Fibroblast of skin of left biceps (primary cell): ENCODE measurements at regions not wholly inside any gene's neighbourhood (a gene's known extent, or its start where the extent isn't known, plus 50 kb on each side); places are given as distances from the start of the nearest gene placed in this dataset.
"Not testable (repeated sequence)": the region's sequence is repeated elsewhere in the genome, so short reads cannot be mapped to it uniquely, and the experiment has no call there.

Source experiments
- DNase-seq, 2 experiments: peaks; one replicate each; pipeline ENCODE4 v3.0.0-alpha.2; 2013; ENCODE audit warnings: low read depth in 2 of 2

DNA sequence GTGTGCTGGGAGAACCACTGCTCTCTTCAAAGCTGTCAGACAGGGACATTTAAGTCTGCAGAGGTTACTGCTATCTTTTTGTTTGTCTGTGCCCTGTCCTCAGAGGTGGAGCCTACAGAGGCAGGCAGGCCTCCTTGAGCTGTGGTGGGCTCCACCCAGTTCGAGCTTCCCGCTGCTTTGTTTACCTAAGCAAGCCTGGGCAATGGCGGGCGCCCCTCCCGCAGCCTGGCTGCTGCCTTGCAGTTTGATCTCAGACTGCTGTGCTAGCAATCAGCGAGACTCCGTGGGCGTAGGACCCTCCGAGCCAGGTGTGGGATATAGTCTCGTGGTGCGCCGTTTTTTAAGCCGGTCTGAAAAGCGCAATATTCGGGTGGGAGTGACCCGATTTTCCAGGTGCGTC lies 164.0 kb downstream of the HRH4 start:
- DNase-seq = not testable (repeated sequence)

DNA sequence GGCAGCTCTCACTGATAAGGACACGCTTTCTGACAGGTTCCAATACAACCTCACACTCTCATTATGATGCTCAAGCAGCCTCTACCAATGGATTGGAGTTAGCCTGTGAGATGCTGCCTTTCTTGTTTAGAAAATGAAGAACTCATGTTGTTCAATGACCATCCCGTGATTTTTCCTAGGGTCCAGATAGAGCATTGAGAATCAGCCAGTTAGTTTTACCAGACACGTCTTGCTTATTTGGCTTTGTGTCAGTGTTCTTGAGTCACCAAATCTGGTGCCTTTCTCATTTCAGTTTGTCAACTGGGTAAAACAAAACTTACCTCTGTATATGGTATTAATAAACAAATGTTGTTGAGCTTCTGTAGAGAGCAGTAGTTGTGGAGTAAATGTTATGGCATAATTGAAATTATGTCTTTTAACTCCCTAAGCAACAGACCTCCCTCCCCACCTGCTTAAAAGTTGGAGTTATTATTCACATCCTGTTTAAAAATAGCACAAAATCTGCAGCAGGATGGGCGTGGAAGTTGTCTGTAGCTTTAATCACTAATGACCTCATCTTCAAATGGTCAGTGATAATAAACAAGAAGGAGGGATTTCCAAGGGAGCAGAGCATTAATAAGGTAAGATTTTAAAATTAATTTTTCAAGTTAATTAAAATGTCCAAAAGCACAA lies 167.3 kb downstream of the HRH4 start:
- DNase-seq = no peak

DNA sequence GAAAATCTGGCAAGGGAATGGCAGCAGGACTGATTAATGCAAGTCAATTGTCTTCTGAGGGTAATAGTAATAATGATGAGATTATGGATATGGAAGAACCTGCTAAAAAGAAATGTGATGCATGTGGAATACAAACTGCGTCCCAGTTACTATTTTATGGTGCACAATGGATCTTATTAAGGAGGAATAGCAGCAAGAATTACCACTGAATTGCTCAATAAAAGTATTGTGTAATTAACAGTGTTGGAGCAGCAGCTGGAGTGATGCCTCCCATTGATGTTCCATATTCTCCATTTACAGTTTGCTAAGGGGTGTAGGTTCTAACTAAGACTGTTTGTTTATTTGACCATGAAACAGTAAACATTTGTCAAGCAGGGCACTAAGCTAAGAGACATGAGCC lies 167.9 kb downstream of the HRH4 start:
- DNase-seq = no peak

DNA sequence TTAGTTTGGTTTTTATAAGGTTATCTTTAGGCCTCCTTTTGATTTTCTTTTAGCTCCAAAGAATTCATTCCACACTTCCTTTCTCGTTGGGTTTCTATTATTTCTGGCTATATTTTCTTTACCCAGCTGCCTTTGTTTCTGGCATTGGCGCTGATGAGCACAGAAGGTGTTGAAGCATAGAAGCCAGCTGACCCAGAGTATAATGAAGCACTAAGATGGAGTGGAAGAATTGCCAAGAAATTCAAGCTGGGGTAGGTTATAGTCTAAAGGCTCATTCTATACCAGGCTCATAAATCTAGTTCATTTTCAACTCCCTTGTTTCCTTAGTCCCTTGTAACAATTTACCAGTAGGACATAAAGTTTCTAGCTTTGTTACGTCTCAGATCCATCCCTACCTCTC lies 169.5 kb downstream of the HRH4 start:
- no peak for DNase-seq

DNA sequence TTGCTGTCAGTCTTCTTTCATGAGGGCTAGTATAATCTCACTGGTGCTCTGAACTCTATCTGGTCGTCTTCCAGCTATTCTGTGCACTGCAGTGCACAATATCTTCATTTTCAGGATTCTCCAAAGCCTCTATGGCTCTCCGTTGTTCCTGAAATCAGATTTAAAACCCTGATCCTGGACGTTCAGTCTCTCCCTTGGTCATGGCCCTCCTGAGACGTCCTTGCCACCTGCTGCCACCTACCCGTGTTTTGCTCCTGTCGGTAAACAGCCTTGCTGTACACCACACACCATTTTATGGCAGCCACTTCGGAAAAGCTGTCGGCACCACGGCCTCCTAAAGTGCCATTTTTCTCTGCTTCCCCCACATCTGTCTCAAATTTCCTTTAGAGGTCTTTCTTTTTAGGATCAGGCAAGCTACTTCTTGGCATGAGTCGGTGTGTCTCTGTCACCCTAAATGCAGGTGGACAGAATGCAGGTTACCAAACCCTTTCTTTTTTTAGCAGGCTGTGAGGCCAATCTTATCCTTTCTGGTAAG lies 170.0 kb downstream of the HRH4 start:
- no peak for DNase-seq

DNA sequence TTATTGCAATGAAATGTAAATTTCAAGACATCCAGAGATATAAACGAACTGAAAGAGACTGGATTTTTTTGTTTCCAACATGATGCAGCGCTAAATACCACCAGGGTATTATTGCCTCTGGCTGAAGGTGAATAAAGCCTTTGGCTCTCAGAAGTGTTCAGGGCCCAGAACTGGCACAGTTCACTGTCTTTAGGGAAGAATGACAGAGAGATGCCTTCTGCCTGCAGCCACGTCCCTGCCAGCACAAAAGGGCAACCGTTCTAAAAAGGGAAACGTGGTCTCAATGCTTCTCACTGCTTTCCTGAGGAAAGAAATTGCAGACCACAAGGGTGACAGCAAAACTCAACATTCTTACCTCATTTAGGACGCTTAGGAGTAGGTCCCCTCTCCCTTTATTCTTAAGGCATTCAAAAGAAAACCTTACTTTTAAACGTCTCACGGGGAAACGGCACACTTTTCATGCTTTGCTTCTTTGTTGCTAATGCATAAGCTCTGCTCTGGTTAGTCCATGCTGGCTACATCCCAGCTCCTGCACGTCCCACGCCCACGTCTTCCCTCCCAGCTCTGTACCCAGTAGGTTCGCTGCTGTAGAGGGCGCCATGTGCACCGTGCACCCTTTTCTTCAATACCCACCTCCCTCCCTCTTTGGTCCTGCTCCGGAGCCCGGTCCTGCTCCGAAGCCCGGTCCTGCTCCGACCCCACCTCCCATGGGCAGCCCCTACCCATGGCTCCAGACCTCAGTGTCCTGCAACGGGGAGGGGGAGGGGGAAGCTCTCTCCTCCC lies 171.0 kb downstream of the HRH4 start:
- DNase-seq = no peak

DNA sequence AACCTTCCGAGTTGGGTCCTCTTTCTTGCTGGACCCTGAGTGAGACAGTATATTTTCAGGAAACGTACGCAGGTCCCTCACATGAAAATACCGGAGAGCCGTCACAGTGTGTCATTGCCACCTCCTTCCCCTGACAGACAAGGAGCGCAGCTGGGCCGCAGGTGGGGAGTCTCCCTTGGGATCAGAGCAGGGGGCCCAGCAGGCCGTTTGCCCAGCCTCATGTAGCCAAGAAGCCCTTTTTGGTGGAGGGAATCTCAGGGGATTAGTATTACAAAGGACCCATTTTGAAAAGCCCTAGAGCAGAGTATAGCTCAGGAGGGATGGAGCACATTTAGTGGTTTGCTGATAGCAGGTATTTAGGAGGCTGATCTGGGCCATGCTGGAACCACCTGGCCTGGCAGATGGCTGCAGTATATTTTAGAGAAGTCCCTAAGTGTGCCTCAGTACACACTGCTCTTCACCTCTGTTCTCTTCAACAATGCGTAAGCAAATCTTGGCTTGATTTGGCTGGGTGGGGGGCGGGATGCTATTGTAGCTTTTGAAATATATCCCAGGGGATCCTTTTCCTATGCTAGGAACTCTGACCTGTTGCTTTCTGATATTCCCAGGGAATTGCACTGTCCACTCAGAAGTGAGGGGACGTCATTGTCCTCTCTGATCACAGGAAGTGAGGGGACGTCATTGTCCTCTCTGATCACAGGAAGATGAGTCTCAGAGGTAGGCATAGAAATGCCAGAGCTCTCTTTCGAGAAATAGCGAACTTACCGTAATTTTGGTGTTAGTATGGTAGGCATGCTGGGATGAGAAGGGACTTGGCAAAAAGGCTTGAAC lies 171.9 kb downstream of the HRH4 start:
- no peak for DNase-seq

DNA sequence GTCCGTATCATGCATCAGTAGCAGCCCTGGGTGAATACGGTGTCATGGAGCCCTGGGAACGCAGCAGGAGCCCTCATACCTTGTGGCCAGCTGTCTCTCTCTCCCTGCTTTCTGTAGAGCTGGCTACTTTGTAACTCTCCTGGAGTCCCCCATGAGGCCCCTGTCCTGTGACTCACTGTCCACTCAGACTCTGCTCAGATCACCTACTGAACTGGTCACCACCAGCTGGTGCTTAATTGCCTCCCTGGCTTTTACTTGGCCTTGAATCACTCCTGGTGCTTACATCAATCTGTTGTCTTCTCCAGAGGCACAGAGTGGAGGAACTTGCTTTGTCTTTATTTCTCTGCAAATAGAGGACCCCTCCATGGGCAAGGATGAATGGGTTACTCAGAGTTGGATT lies 172.7 kb downstream of the HRH4 start:
- DNase-seq = no peak

DNA sequence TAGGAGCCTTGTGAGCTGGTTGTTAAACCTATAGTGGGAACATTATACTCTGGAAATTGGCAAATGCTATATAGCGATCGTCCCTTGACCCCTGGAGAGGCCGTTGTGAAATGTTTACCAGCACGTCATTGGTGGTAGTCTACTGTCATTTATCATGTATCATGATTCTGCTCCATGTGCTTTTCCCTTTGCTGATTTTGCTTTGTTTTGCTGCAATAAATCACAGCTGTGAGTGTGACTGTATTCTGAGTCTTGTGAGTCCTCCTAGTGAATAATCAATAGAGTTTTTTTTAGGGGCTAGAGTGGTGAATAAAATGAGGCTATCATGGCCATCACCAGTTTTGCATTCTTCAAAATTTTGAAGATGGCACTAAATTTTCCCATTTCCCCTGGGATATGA lies 189.1 kb downstream of the HRH4 start:
- no peak for DNase-seq

DNA sequence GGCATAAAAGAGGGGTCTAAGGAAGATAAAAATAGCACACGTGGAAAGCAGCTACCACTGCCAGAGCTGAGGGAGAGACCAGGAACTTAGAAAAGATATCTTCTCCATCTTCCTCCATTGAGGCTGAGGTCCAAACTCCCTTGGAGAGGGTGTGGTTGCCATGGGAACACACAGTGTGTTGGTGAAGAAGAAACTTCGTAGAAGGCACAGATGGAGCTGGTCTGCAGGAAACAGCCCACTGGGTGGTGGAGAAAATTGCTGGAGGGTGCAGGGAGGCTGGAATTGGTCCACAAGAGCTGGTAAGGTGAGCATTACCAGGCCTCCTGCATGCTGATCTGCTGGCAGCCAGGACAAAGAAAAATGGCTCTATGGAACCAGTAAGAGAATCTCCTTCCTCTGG lies 191.0 kb downstream of the HRH4 start:
- DNase-seq = no peak

DNA sequence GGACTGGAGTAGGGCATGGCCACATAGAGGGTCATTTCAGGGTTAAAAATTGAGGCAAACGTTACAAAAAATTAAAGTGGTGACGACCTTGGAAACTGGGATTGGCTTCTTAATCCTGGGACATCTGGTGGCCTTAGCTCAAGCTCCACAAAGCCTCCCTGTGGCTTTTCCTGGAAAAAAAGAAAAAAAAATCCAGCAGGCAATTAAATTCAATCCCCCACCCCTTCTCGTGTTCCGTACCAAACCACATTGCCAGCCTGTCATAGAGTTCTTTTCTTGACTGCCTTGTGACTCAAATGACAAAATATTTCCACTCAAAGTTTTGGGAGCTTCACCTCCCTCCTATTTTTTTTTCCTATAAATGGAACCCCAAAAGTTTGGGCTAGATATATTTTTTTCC lies 195.6 kb downstream of the HRH4 start:
- no peak for DNase-seq

DNA sequence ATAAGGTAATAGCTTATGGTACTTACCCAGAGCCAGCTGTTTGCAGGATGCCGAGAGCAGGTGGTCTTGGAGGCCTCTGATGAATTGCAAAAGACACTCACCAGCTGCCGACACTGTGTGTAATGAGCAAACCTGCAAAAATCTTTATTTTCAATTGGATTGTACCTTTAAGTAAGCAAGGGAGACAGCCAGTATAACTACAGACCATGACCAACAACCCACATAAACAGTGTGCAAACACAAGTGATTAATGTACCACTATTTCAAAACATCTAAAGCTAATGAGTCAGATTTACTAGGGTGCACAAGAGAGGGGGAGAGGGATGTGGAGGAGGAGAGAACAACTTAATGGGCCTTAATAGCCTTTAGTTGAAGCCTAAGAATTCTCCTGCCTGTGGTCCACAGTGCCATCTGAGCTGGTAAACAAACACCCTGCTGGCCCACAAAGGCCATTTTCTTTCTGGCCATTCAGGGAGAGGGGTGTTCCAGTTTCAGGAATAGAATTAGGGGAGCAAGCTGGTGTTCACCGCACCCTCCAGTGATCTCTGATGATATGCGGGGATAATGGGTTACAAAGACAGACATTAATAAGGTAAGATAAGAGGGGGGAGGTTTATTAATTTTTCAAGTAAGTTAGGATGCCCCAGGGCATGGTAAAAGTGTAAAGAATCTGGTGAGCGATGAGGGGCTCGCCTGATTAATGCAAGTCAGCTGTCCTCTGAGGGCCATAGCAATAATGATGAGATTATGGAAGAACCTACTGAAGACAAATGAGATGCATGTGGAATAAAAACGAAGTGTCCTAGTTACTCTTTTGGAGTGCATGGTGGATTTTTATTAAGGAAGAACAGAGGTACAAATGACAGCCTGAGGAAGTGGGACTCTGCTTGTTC lies 196.4 kb downstream of the HRH4 start:
- no peak for DNase-seq

DNA sequence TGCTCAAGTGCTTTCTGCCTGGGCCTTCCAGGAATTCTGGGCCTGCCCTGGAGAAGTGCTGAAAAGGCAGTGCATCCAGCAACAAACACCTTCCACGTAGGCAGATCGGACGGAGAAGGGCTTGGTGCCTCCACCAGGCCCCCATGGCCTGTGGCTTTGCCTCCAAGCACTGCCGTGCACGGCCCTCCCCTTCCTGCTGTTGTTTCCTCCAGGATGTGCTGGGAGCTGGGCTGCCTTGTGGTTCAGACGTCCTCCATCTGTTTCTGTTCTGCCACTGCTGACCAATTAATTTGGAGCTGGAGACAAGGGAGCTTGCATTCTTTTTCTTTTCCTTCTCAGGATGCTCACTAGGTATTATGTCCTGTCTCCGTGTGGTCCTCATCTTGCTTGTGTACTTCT lies 197.0 kb downstream of the HRH4 start:
- no peak for DNase-seq

DNA sequence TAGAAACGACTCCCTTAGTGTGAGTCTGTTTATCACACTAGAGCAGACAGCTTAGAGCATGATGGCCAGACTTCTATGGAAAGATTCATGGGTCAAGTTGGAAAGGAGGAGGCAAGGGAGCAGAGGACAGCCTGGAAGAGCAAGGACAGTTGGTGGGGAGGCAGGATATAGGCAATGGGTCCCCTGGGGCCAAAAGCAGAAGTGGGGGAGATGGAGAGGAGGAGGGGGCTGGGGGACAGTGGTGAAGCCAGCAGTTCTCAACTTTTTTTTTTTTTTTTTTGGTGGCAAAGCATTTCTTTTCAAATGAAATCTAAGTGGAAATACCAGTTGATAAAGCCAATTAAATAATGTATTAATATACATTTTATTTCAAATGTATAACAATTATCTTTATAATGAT lies 197.9 kb downstream of the HRH4 start:
- no peak for DNase-seq

DNA sequence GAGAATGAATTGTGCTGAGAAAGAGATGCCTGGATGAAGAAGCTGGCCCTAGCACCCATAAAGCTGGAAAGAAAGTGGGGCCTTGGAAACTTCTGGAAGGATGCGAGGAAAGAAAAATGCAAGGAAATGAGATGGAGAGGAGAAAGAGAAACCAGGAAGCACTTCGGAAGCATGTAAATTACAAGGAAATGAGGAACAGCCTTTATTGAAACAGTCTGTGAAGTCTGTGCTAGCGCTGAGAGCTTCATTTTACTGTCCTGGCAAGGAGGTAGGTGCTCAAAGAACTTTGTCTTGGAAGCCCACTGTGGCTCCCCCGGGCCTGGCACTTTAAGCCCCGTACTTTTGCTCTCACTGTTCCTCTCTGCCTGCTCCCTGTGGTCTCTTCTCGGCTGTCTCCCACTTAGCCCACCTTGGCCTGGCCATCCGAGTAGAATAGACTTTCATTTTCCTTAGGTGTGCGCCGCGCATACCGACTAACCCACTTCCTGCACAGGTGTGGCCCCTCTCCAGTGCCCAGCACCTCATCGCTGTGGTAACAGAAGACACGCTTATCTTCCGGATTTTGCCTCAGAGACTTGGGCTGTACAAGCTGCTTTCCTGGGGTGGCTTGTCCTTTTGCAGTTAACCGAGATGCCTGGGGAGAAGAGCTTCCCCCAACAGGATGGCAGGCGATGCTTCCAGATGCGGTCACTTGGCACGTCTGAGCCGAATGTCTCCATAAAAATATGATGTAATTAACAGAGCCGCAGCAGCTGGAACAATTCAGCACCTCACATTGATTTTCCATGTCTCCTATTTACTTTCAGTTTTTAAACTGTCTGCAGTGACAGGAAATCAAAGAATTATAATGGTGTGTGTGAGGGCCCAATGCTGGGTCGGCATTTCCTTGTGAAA lies 199.6 kb downstream of the HRH4 start:
- DNase-seq = no peak

DNA sequence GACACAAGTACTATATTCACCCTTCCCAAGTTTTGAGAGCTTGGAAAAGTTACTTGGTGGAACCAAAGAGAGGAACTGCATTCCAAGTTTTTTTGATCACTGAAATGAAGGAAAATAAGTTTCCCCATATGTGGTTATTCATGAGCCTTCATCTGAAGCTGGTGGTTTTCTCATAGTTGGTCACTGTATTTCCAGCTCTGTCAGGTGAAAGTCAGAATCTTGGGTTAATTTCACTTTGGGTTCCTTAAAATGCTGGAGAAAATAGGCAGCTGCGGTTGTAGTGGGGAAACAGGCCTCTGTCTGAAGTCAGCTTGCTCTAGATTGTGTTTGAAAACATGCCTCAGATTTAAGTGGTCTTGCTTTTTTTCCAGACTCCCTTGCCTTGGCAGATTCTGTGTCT lies 200.5 kb downstream of the HRH4 start:
- DNase-seq = no peak

DNA sequence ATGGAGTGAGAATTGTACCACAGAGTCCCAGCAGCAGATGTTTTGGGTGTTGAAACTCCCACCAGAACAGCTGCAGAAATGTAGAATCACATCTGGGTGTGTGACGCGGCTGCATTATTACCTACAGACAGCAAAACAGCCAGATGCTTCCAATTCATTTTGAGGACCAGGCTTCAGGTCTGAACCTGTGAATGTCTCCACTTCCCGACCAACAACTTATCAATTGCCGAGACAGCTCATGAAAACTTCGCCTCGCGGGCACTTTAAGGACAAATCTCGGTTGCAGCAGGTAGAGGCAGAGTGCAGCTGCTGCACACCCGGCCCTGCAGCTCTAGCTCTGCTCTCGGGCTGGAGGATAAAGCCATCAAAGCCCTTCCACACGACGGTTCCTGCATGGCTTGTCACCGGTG lies 202.0 kb downstream of the HRH4 start:
- no peak for DNase-seq

DNA sequence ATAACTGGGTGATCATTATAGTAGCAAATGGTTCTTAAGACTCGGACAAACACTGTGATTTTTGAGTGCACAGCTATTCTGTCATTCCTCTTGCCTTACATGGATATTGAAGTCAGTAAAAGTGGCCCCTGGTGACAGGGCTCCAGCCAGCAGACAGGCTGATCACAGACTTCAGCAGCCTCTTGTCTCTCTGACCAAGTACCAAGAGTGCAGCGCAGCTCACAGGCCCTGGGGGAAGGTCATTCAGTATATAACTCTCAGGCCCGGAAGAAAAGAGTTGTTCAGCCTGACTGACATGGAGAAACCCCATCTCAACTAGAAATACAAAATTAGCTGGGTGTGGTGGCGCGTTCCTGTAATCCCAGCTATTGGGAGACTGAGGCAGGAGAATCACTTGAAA lies 202.6 kb downstream of the HRH4 start:
- no peak for DNase-seq

DNA sequence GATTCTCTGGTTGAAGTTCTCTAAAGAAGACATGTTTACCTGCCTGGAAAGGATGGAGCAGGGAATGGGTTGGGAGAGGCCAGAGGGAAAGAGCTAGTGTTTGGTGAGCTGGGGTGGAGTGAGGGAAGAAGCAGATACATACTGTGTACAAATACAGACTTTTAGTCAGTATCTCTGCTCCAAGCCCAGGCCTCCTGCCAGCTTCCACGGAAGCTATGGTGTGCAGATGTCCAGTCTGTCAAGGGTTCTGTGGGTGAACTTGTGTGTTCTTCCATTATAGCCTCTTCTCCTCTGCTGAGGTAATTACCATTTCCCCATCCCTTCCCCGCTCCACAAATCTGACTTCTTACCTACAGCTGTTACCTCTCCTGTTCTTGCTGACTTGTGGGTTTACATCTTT lies 208.6 kb downstream of the HRH4 start:
- no peak for DNase-seq

DNA sequence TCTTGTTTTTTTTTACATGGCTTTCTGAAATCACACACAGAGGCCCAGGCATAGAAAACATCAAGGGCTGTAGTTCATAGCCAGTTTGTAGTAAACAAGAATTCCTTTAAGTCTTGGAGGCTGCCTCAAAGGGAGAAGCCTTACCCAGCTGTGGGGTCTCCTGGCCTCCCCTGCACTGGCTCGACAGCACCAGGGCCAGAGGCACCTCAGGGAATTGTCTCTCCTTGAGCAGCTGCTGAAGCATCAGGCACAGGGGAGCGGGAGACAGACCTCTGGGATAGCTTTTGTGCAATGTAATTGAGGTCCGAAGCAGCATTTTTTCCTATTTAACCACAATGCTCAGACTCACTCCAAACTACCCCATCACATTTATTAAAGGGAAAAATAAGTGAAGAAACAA lies 209.1 kb downstream of the HRH4 start:
- no peak for DNase-seq
